Activated naive CD4-positive, alpha-beta T cell treated with anti-CD3 and anti-CD28 coated beads for 36 hours (primary cell): ENCODE measurements at regions not wholly inside any gene's neighbourhood (a gene's known extent, or its start where the extent isn't known, plus 50 kb on each side); places are given as distances from the start of the nearest gene placed in this dataset.
"Not testable (repeated sequence)": the region's sequence is repeated elsewhere in the genome, so short reads cannot be mapped to it uniquely, and the experiment has no call there.

Experiments used
- CTCF ChIA-PET: fragments of 350-600 bp; sonication (Branson Sonifier 250); formaldehyde crosslinking; loops from one replicate; lab custom pipeline; 2021; ENCODE audit warnings: antibody characterized with exemption; lab: Charles Lee
- DNase-seq: peaks from one replicate; pipeline ENCODE4 v3.0.0-alpha.2; 2020
- H3K27ac Mint-ChIP-seq: one replicate; pipeline ENCODE4 v1.8.0; 2021; ENCODE audit warnings: mild to moderate bottlenecking, mixed read lengths
- H3K27me3 Mint-ChIP-seq: one replicate; pipeline ENCODE4 v1.8.0; 2021; ENCODE audit warnings: low read depth, mixed read lengths
- H3K36me3 Mint-ChIP-seq: one replicate; pipeline ENCODE4 v1.8.0; 2021; ENCODE audit warnings: low read depth, mixed read lengths
- H3K4me1 Mint-ChIP-seq: one replicate; pipeline ENCODE4 v1.8.0; 2021; ENCODE audit warnings: low read depth, mixed read lengths
- H3K4me3 Mint-ChIP-seq: one replicate; pipeline ENCODE4 v1.8.0; 2021; ENCODE audit warnings: mild to moderate bottlenecking, moderate library complexity, mixed read lengths
- H3K9me3 Mint-ChIP-seq: one replicate; pipeline ENCODE4 v1.8.0; 2021; ENCODE audit warnings: mixed read lengths
- intact Hi-C: fragments of 100-400 bp; cut with micrococcal nuclease; formaldehyde crosslinking; loops from one replicate; pipeline ENCODE4 v1.15.1; 2023

GRCh38 chr2:150688016-150688415 is 200.5 kb upstream of the RND3 start:
- Mint-ChIP-seq H3K4me3 (no peak overlapping the region), H3K27me3 (no peaks in the 10 kb centered on the region), H3K4me1 (no peaks in the 10 kb centered on the region), H3K27ac (no peak overlapping the region), H3K36me3 (no peaks in the 10 kb centered on the region), H3K9me3 (no peaks in the 10 kb centered on the region)
- DNase-seq: no peak
- intact Hi-C loops: no loop called here
- CTCF ChIA-PET: no interaction called here

GRCh38 chr2:150686391-150686790 is 198.9 kb upstream of the RND3 start:
- no peaks in the 10 kb centered on the region for H3K4me1 Mint-ChIP-seq
- no peak overlapping the region for H3K27ac Mint-ChIP-seq
- DNase-seq: no peak
- no peaks in the 10 kb centered on the region for H3K27me3 Mint-ChIP-seq
- H3K4me3 Mint-ChIP-seq: no peak overlapping the region
- no peaks in the 10 kb centered on the region for H3K9me3 Mint-ChIP-seq
- CTCF ChIA-PET: no interaction called here
- H3K36me3 Mint-ChIP-seq: no peaks in the 10 kb centered on the region
- intact Hi-C loops: no loop called here

GRCh38 chr2:150681120-150681804 is 193.8 kb upstream of the RND3 start:
- Mint-ChIP-seq H3K4me3 (no peak overlapping the region), H3K27ac (no peak overlapping the region), H3K36me3 (no peaks in the 10 kb centered on the region), H3K9me3 (no peaks in the 10 kb centered on the region), H3K4me1 (no peaks in the 10 kb centered on the region), H3K27me3 (no peaks in the 10 kb centered on the region)
- DNase-seq: no peak
- intact Hi-C loops: no loop called here
- CTCF ChIA-PET: no interaction called here

GRCh38 chr2:150679456-150680120 is 192.1 kb upstream of the RND3 start:
- H3K4me3 Mint-ChIP-seq: no peak overlapping the region
- H3K27me3 Mint-ChIP-seq: no peaks in the 10 kb centered on the region
- H3K36me3 Mint-ChIP-seq: no peaks in the 10 kb centered on the region
- no peaks in the 10 kb centered on the region for H3K4me1 Mint-ChIP-seq
- H3K9me3 Mint-ChIP-seq: no peaks in the 10 kb centered on the region
- CTCF ChIA-PET: no interaction called here
- DNase-seq: no peak
- H3K27ac Mint-ChIP-seq: no peak overlapping the region
- intact Hi-C loops: no loop called here

GRCh38 chr2:150677551-150677950 is 190.1 kb upstream of the RND3 start:
- H3K27ac Mint-ChIP-seq: no peak overlapping the region
- no peaks in the 10 kb centered on the region for H3K9me3 Mint-ChIP-seq
- H3K4me1 Mint-ChIP-seq: no peaks in the 10 kb centered on the region
- H3K4me3 Mint-ChIP-seq: no peak overlapping the region
- no peak for DNase-seq
- H3K36me3 Mint-ChIP-seq: no peaks in the 10 kb centered on the region
- intact Hi-C loops: no loop called here
- no peaks in the 10 kb centered on the region for H3K27me3 Mint-ChIP-seq
- CTCF ChIA-PET: no interaction called here

- H3K36me3 Mint-ChIP-seq: no peaks in the 10 kb centered on the region
- H3K27me3 Mint-ChIP-seq: no peaks in the 10 kb centered on the region
- no peak overlapping the region for H3K4me3 Mint-ChIP-seq
- no peaks in the 10 kb centered on the region for H3K9me3 Mint-ChIP-seq
- CTCF ChIA-PET: no interaction called here
- no peaks in the 10 kb centered on the region for H3K4me1 Mint-ChIP-seq
- no peak overlapping the region for H3K27ac Mint-ChIP-seq
- intact Hi-C loops: no loop called here
- DNase-seq: no peak
These were observed 189.4 kb upstream of the RND3 start for GRCh38 chr2:150676747-150677383.

GRCh38 chr2:150675807-150676206 is 188.3 kb upstream of the RND3 start:
- no peaks in the 10 kb centered on the region for H3K9me3 Mint-ChIP-seq
- H3K36me3 Mint-ChIP-seq: no peaks in the 10 kb centered on the region
- no peaks in the 10 kb centered on the region for H3K4me1 Mint-ChIP-seq
- CTCF ChIA-PET: interaction anchor here (0.5 kb wide), 1 partner anchor 95 kb away, joined by 3 read pairs; no protein-coding TSS in a partner anchor
- intact Hi-C loops: no loop called here
- no peak for DNase-seq
- H3K27me3 Mint-ChIP-seq: no peaks in the 10 kb centered on the region
- H3K4me3 Mint-ChIP-seq: no peak overlapping the region
- H3K27ac Mint-ChIP-seq: no peak overlapping the region

- no peak for DNase-seq
- intact Hi-C loops: no loop called here
- CTCF ChIA-PET: no interaction called here
- H3K9me3 Mint-ChIP-seq: no peaks in the 10 kb centered on the region
- no peak overlapping the region for H3K27ac Mint-ChIP-seq
- no peak overlapping the region for H3K4me3 Mint-ChIP-seq
- no peaks in the 10 kb centered on the region for H3K36me3 Mint-ChIP-seq
- H3K4me1 Mint-ChIP-seq: no peaks in the 10 kb centered on the region
- no peaks in the 10 kb centered on the region for H3K27me3 Mint-ChIP-seq
These were observed 186.8 kb upstream of the RND3 start for GRCh38 chr2:150674283-150674682.

- Mint-ChIP-seq H3K4me1 (no peaks in the 10 kb centered on the region), H3K27me3 (no peaks in the 10 kb centered on the region), H3K9me3 (no peaks in the 10 kb centered on the region), H3K27ac (no peak overlapping the region), H3K36me3 (no peaks in the 10 kb centered on the region), H3K4me3 (no peak overlapping the region)
- intact Hi-C loops: no loop called here
- CTCF ChIA-PET: no interaction called here
- no peak for DNase-seq
These were observed 184.8 kb upstream of the RND3 start for GRCh38 chr2:150672311-150672710.

GRCh38 chr2:150669492-150669891 is 182.0 kb upstream of the RND3 start:
- intact Hi-C loops: no loop called here
- CTCF ChIA-PET: no interaction called here
- Mint-ChIP-seq H3K27ac (no peak overlapping the region), H3K27me3 (no peaks in the 10 kb centered on the region), H3K9me3 (no peaks in the 10 kb centered on the region), H3K36me3 (no peaks in the 10 kb centered on the region), H3K4me1 (no peaks in the 10 kb centered on the region), H3K4me3 (no peak overlapping the region)
- DNase-seq: no peak

- DNase-seq, H3K9me3 Mint-ChIP-seq, H3K4me3 Mint-ChIP-seq, CTCF ChIA-PET, intact Hi-C loops, H3K27ac Mint-ChIP-seq, H3K4me1 Mint-ChIP-seq, H3K27me3 Mint-ChIP-seq, H3K36me3 Mint-ChIP-seq: not testable (repeated sequence)
These were observed 179.6 kb upstream of the RND3 start for GRCh38 chr2:150667039-150667438.

- Mint-ChIP-seq H3K36me3 (no peaks in the 10 kb centered on the region), H3K4me3 (no peak overlapping the region), H3K27ac (no peak overlapping the region), H3K4me1 (no peaks in the 10 kb centered on the region), H3K9me3 (peaks cover 15% of the 10 kb centered on the region), H3K27me3 (peaks cover 2% of the 10 kb centered on the region)
- intact Hi-C loops: no loop called here
- CTCF ChIA-PET: no interaction called here
- no peak for DNase-seq
These were observed 175.7 kb upstream of the RND3 start for GRCh38 chr2:150663143-150663542.

GRCh38 chr2:150656002-150656401 is 168.5 kb upstream of the RND3 start:
- Mint-ChIP-seq H3K9me3 (peaks cover 6% of the 10 kb centered on the region), H3K27ac (no peak overlapping the region), H3K36me3 (no peaks in the 10 kb centered on the region), H3K4me3 (no peak overlapping the region), H3K27me3 (peaks cover 2% of the 10 kb centered on the region), H3K4me1 (no peaks in the 10 kb centered on the region)
- CTCF ChIA-PET: no interaction called here
- no peak for DNase-seq
- intact Hi-C loops: no loop called here
